GM20000 (cell line): ENCODE measurements at regions not wholly inside any gene's neighbourhood (a gene's known extent, or its start where the extent isn't known, plus 50 kb on each side); places are given as distances from the start of the nearest gene placed in this dataset.

Experiments
- DNase-seq: peaks from one replicate; pipeline ENCODE4 v3.0.0; 2012; ENCODE audit warnings: low spot score
- TF ChIP-seq, protein P1 (sequence below): IDR thresholded peaks from 2 replicates; pipeline ENCODE4 v1.5.1; 2012; ENCODE audit warnings: mild to moderate bottlenecking, control low read depth; ENCODE audit errors: extremely low read depth, missing control alignments

- TF ChIP-seq, protein P1, sequence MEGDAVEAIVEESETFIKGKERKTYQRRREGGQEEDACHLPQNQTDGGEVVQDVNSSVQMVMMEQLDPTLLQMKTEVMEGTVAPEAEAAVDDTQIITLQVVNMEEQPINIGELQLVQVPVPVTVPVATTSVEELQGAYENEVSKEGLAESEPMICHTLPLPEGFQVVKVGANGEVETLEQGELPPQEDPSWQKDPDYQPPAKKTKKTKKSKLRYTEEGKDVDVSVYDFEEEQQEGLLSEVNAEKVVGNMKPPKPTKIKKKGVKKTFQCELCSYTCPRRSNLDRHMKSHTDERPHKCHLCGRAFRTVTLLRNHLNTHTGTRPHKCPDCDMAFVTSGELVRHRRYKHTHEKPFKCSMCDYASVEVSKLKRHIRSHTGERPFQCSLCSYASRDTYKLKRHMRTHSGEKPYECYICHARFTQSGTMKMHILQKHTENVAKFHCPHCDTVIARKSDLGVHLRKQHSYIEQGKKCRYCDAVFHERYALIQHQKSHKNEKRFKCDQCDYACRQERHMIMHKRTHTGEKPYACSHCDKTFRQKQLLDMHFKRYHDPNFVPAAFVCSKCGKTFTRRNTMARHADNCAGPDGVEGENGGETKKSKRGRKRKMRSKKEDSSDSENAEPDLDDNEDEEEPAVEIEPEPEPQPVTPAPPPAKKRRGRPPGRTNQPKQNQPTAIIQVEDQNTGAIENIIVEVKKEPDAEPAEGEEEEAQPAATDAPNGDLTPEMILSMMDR = no peak
- no peak for DNase-seq
These were observed 1112.7 kb downstream of the PDHA2 start for GRCh38 chr4:96952610-96953009.

DNA sequence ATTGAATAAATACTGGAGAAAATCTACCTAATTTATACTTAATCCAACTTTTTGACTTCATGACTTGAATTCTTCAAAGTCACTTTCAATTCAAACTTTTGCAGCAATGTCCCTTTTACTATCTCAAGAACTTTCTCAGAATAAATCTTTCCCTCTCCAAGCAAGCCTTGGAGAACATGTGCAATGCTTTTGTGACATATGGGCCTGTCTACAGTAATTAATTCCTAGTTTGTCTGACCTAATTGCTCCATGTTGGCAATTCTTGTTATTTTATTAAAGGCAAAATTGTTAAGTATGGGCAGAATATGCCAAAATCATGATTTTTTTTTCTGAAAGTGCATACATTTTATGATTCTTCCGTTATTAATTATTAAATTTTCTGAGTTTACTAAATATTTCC, 1115.3 kb downstream of the PDHA2 start:
- TF ChIP-seq, protein P1 = no peak
- DNase-seq = no peak

DNA sequence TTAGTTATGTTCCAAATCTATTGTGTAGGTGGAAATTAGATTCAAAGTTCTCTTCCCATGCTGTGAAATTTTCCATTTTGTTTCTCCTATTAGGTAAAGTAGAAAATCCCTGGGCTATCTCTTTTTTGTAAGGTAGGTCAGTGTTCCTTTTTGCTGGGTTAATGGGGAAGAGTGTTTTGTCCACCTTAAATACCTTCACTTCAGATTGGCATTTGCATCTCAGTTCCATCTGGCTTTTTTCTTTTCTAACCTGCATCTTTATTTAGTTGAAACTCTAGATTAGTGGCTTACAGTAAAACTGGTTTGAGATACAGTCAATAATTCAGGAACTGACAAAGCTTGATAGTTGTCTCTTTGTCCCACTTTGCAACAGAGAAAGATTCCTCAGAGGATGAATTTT, 1115.8 kb downstream of the PDHA2 start:
- no peak for DNase-seq
- TF ChIP-seq, protein P1 = no peak

- TF ChIP-seq, protein P1 = no peak
- DNase-seq = no peak
These were observed 1129.6 kb downstream of the PDHA2 start for GRCh38 chr4:96969455-96969854.

GRCh38 chr4:96972920-96973319, 1133.0 kb downstream of the PDHA2 start:
- no peak for DNase-seq
- TF ChIP-seq, protein P1 = no peak

DNA sequence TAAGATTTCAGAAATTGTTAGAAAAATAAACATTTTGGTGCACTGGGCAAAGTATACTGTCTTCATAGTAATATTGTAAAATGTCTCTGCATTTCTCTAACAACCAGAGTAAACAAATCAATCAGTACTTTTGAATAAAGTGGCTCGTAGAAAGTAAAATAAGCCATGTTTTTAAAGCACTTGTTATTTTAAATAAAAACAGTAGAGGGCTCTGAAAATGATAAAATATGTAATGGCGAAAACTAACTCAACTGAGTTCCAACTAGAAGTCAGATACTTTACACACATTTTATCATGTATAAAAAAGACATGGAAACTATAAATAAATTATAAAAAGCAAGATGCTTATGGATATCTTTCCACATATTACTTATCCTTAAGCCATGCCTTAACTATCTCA, 1134.4 kb downstream of the PDHA2 start:
- TF ChIP-seq, protein P1 = no peak
- DNase-seq = no peak

- TF ChIP-seq, protein P1 = no peak
- DNase-seq = no peak
These were observed 1143.9 kb downstream of the PDHA2 start for GRCh38 chr4:96983830-96984229.
